GM19025 (cell line): ENCODE measurements at regions not wholly inside any gene's neighbourhood (a gene's known extent, or its start where the extent isn't known, plus 50 kb on each side); places are given as distances from the start of the nearest gene placed in this dataset.

Experiments used
- ATAC-seq: cut with Tn5 transposase; IDR thresholded peaks from one replicate; pipeline ENCODE4 v1.9.1; 2021; ENCODE audit warnings: mild to moderate bottlenecking, low read depth, moderate library complexity; ENCODE audit not compliant: unreplicated experiment

DNA sequence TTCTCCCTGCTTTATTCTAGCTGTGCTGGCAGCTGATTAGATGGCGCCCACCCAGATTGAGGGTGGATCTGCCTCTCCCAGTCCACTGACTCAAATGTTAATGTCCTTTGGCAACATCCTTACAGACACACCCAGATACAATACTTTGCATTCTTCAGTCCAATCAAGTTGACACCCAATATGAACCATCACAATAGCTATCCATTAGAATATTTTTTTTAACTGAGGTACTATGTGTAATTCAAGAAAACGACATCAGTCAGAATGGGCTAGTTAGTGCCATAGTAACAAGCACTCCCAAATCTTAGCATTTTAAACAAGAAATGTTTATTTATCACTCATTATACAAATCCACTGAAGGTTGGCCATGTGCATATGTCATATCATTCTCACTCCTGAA is 723.1 kb downstream of the NR2F2 start:
- ATAC-seq, result no peak

DNA sequence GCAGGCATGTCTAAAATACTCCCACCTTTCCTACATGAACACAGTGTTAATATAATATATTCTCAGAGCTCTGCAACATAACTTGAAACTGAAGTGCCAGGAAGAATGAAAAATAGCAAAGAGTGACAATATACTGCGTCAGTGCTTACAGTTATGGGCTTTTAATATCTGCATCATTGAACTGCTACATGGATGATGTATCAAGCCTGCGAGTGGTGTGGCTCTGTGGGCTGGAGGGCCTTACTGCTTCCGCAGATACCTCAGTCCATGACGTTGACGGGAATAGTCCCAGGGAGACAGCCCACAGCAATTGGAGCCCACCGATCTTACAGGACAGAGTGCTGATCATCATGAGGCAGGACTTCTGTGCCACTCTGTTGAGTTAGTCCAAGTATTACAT is 727.0 kb downstream of the NR2F2 start:
- no peak for ATAC-seq

DNA sequence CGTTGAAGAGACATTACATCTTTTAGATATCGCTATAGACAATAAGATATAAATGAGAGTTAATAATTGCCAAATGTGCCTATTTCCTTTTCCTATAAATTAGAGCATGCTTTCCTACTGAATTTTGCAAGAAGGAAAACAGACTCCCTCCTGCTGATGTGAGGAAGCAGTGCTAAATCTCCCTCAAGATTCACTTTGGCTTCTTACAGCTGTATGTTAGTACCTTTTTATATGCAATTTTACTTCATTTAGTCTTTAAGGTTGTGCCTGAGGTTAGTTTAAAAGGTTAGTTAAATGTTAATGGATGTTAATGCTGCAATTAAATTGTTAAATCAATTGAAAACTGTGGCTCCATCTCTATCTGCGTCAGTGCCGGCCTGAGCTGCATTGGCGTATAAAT is 728.8 kb downstream of the NR2F2 start:
- no peak for ATAC-seq

DNA sequence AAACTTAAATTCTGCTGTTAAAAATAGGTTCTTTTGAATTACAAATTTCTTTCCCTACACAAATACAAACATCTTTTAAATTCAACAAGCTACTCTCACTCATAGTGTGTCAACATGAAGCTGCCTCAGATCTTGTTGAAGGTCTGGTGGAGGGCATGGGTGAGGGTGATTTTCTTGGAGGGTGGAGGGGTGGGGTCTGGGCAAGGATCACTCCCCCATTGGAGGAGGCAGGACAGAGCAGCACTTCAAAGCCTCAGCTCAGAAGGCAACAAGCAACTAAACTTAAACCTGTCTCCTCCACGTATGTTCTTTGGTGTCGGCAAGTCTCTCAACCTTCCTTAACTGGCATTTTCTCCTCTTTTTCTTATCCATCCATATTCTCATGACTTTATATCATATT is 730.9 kb downstream of the NR2F2 start:
- ATAC-seq, result no peak

DNA sequence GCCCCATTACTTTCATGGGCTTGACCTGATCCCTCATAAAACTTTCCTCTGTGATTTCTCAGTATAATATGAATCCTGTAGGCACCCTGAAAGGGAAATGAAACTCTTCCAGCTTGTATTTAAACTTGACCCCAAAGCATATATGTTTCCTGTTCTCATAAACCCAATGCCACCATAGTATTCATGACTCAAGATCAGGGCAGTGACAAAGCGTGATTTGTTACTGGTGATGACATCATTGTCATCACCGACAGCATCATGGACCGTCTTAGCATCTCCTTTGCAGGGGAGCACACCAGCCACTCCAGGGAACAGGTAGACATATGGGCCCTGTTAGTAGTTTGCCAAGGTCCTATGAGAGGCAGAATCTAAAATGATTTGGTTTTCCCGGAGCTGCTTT is 741.2 kb downstream of the NR2F2 start:
- ATAC-seq, result no peak

DNA sequence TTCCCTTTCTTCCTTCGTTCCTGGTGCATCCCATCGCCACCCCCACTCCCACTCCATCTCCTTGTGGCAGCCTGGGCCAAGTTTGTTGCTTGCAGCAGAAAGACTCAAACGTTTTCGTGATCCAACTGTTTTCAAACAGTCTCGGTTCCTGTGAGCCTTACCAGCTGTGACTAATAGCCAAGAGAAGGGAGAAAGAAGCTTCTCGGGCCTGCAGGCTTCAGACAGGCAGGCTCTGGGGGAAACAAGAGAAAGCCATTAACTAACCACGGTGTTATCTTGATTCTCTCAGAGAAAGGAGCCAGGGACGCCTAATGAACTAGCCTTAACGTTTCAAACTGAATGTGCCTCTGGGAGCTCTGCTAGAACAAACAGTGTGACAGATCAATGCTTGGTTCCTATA is 742.0 kb downstream of the NR2F2 start:
- no peak for ATAC-seq

DNA sequence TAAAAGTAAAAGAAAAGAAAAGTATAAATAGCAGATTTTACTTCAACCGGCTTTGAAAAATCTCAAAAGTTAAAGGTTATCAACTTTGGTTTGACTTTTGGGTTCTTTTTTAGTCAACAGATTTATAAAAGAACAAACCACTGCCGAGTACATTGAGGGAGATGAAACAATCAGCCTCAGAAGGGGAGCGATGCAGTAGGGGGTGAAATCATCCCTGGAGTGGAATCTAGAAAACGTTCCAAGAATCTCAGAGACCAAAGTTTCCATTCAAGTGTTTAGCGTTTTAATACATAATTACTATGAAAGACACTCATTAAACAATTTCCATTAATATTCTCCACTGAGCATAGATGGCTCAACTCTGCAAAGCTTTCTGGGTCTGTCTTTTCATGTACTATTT is 745.5 kb downstream of the NR2F2 start:
- no peak for ATAC-seq

DNA sequence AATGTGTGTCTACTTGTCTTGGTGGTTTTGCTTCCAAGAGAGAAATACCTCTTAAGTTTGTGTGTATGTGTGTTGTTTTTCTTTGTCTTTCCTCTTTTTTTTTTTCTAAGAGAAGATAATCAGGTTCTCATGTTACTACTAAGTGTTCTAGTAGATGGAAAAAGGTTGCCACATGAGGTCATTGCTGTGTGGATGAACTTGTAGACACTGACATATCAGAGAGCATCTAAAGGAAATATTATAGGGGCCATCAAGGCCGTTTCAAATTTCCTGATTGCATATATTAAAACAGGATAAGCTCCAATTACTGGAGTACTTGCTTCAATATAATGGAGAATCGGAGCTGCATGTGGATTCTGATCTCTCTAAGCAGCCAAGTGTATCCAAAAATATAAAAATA is 747.5 kb downstream of the NR2F2 start:
- no peak for ATAC-seq

DNA sequence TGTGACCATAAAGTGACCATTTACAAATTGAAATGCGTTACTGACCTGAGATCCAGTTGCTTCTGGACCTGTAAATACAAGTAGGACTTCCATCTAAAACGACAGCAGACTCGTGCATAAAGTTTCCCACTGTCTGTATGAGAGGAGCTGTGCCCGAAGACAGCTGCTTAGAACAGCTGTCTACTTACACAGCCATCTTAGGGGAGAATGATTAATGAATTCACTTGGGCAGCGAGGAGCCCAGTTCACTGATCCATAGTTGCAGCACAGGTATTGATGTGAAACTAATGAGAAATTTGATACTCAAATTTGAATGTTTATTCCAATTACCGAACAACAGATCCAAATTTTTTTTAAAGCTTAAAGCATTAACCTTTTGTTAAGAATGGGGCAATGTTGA is 748.1 kb downstream of the NR2F2 start:
- no peak for ATAC-seq

DNA sequence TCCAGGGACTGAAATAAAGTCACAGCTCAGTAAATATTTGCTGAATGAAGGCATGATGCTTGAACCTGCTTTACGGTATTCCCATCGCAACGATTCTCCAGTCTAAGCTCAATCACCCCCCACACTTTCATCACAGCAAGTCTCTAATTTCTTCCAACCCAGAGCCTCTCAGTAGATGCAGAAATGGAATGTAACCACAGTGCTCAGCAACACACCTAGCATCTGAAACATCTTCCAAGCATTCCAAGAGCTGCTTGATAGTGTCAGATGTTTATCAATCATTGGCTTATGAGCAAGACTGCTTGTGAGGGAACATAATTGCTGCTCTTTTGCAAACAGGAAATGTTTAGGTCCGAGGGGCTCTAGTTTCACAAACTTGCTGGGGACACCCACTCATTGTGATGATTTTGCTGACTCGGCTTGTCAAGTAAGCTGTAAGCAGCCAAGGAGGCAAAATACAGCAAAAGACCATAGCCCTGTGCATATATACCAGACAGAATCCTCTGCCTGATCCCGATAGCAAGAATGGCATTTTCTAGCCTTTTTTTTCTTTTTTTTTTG is 751.2 kb downstream of the NR2F2 start:
- no peak for ATAC-seq

DNA sequence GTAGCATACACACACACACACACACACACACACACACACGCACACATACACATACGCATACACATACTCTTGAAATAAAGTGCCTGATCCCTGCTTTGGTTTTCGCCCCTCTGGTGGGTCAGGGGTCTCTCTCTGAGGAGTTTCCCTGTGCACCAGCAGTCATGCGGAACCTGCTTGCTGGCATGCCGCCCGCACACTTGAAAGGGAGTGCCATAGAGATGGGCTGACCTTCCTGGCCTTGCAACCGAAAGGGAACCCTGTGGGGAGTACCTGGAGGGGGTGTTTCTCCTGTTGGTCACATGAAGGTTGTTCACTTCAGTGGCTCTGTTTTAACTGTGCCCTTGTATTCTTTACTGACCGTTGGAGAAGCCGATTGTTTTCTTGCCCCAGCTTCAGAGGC is 752.3 kb downstream of the NR2F2 start:
- ATAC-seq, result no peak

DNA sequence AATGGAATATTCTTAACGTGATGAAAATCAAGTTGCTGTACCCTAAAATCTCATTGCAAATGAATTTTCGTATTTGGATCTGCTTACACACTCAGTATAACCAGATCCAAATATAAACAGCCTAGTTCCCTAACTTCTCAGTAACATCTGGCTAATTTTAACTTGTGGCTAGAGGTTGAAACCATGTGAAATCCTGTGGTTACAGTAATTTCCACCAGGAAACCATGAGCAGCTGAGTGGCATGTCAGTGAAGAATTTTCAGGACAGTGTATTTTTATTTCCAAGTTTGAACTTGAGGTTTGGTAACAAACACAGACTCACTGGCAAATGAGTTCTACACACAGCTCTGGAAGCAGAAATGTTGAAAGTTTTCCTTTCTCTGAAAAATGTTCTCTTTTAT is 754.1 kb downstream of the NR2F2 start:
- no peak for ATAC-seq

DNA sequence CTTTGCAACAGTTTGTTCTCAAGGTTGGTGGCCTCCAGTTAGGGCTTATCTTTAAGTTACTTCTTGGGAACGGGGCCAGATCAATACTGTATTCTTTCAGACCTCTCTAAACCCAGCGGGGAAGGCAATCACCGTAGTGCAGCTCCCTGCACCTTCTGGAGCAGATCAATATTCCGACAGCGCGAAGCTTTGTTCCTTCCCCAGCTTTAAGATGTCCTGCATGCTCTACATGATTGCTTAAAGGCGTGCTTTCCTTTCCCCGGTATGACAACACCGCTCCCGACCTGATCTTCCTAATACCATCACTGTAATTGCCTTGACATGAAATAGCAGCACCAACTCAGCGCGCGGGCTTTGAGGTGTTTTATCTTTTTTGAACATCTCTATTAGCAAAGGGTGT is 755.2 kb downstream of the NR2F2 start:
- ATAC-seq, result no peak

DNA sequence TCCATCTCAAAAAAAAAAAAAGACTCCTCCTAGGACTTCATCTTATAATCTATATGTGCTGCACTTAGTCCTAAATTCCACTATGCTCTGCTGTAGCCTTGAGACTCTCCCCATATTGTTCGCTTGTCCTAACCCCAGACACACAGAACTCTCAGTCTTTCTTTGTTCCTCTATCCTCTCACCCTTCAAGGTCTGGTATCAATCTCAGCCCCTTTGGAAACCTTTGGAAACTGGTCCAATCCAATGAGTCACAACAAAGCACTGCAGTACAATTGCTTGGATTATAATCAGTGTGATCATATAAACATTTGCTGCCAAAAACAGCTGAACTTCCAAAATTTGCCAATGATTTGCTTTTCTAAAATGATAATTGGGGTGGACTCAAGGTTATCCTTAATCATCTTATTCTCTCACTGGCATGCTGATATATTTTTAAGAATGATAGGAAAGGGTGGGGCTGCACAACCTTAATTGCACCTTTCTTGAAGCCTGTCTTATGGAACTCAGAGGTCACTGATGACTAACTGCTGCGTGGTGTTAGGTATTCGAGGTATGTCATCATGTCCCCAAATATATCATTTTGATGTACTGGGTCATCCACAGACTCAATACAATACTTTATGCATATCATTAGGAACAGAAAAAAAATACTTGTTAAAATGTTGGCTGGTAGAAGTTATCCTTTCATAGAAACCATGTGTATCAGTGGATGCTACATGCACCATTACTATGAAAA is 756.7 kb downstream of the NR2F2 start:
- no peak for ATAC-seq

DNA sequence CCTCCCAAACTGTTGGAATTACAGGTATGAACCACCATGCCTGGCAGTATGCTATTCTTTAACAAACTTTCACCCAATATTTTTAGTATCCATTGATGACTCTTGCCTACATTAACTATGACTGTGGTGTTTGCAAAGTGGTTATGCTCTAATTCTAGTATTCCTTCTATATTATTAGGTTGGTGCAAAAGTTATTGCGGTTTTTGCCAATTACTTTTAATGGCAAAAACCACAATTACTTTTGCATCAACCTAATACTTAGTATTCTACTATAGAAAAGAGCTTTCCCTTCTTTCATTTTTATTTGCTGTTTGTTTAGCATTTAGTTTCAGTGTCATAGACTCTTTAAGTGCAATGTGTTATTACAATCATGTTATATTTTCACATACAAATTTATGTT is 760.6 kb downstream of the NR2F2 start:
- ATAC-seq, result no peak

DNA sequence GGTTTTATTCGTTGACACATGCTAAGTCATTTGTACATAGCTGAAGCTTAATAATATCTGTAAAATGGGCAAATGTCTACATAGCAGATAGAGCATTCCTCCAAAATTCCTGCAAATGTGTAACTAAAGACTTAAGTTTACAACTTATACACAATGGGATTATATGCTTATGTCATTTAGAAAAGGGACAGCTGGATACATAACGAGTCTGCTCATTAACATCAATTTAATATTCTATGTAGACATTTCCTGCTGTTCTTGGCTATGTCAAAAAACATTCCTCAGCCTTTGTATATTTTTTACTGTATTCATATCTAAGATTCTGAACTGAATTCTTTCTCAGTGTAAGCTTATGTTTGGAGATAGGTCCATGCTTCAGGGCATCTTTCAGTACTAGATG is 762.2 kb downstream of the NR2F2 start:
- ATAC-seq, result no peak

DNA sequence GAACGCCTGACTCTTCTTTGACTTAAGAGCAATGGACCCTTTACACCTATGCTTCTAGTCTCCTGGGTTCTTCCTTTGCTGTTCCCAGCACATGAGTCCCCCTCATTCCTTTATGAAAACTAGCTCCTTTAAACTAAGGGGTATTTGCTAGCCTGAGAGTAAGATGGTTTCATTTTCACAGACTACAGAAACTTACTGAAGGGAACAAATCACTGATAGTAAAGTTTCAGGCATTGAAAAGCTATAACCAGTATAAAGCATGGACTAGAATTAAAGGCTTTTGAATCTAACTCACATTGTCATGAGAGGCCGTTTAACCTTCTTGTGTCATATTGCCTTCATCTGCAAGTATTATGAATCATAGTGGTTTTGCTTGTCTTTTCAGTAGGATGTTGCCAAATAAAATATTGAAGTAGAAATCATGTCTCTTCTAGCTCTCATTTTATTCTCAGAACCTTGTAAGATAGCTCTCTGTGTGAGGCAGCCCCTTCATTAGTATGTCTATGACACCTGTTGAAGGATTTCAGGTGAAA is 765.9 kb downstream of the NR2F2 start:
- no peak for ATAC-seq

DNA sequence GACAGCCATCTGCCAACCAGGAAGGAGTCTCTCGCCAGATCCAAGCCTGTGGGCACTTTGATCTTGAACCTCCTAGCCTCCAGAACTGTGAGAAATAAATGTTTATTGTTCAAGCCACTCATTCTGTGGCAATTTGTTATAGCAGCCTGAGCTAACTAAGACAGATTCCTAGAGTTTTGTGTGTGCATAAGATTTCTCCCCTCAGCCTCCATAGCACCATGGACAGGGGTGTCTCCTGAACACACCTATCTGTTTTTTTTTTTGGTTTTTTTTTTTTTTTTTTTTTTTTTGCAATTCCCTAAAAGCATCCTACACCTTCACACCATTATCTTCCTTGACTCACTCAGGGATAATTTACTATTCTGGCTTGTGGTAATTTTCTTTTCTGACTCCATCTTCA is 768.5 kb downstream of the NR2F2 start:
- ATAC-seq, result no peak

DNA sequence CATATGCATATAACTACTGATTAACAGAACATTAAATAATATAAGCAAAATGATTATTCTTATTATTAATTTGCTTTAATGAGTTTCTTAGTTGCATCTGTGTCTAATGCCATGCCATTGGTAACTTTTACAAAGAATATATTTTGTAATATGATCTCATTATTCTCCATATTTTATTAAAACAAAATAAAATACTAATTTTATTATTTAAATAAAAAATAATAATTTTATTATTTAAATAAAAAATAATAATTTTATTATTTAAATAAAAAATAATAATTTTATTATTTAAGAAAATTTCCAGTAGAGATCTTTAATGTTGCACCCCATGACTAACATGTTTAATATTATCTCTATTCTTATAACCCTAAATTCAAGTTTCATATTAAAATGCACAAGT is 771.1 kb downstream of the NR2F2 start:
- no peak for ATAC-seq

DNA sequence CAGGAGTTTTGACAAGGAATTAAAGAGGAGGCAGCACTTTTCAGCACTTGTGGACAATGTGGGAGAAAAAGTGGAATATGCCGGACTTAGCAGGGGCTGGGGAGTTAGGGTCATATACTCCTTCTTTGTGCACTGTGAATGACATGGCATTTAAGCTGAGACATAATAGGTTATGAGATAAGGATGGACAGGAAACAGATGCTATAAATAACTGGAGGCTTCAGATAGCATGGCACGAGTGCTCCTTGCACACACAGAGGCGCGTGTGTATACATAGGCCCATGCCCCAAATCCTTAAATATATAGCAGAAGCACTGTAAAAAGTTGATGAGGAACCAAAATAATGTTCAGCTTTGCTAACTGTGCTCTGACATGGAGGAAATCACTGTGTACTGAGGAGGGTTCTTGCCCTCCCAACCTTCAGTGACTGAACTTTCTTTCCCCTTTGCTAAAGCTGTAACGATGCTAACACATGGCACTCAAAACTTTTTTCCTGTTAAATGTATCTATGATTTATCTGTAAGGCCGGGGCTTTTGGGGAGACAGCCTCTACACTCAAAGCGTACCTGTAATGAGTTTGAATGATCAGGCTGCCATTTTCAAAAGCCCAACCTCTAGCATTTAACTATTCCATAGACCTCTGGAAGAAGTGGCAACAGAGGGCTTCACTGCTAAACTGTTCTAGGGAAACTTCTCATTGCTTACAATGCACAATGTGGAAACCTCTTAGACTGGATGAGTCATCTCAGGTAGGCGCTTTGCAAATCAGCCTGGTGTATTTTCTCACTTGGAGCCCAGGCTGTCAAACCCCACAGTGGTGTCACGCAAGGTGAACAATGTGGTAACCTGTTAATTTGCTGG is 784.6 kb downstream of the NR2F2 start:
- no peak for ATAC-seq

DNA sequence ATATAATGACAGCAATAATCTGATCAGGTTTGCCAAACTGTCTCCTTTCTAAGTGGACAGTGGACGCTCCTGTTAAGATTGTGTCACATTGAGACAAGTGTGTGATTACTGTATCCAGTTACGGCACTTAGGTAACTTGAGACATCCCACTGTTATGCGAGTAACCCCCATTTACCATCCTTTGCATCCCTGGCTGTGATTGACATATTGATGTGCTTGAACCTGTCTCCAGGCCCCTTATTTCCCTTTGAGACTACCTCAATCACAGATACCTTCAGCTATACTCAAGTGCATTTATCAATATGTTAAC is 785.2 kb downstream of the NR2F2 start:
- no peak for ATAC-seq

DNA sequence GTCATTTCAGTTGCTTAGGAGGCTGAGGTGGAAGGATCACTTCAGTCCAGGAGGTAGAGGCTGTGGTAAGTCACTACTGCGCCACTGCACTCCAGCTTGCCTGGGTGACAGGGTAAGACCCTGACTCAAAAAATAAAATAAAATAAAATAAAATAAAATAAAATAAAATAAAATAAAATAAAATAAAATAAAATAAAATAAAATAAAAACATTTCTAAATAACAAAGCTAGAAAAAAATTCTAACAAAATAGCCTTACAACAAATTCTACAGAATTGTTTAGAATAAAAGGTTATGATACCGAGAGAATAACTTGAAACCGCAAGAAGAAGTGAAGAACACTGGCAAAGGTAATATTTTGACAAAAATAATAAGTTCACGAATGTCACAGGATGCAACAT is 794.3 kb downstream of the NR2F2 start:
- ATAC-seq, result no peak
